Mesenteric fat pad (tissue), 1 donor: ENCODE measurements at regions not wholly inside any gene's neighbourhood (a gene's known extent, or its start where the extent isn't known, plus 50 kb on each side); places are given as distances from the start of the nearest gene placed in this dataset.

Experiments
- DNase-seq: peaks from one replicate; pipeline ENCODE4 v3.0.0-alpha.2; 2020; ENCODE audit warnings: low spot score
- donor health status: DM: yes; HTN: yes; CAD: no.

DNA sequence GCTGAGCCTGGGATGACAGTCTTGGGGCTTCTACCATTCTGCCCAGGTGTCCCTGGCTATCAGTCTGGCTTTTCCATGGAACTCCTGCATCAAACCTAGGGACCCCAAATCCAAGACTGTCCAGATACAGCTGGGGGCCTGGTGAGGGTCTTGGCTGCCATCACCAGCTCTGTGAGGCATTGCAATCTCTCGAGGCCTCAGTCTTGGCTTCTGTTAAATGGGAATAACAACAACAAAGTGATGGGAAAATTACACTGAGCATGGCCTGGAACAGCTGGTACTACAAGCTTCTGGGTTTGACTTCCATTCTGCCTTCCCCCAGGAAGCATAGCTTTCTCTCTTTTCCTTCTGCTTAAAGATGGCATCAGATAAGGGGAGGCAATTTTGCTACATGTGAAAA lies 50.0 kb upstream of the LCTL start:
- DNase-seq: no peak

DNA sequence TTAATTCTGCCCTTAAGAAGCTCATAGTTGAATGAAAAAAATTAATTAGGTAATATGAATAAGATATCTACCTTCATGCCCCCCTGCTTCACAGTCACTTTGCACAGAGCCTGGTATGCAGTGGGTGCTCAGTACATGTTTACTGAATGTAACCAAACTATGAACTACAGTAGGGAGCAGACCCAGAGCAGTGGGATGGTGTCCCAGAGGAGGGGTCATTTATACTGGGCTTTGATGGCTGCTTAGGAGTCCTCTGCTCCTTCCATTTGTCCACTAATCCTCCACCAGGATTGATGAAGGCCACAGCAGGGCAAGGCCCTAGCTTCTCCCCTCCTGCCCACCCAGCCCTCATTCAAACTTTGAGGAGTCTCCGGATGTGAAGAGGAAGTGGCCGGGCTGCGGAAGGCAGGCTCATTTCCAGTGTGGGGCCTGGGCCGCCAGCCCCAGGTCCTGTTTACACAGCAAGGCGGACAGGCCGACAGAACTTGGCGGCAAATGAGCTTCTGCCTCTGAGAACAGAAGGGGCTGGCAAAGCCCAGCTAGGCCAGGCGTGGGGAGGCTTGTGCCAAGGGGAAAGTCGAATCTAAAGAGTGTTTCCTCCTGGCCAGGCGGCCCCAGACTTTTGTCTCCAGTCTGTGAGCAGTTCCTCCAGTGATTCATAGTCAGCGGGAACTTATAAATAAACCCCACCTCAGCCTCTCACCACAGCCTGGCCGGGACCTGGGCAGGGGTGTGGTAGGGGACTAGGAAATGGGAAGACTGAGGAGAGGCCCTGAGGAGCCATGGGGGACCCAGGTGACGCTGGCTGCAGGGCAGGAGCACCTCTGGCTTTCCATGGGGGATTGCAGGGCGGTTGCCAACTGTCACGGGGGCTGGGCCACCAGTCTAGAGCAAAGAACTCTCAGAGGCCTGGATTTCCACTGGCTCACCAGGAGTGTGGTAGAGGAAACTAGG lies 51.6 kb upstream of the LCTL start:
- DNase-seq: peak; percentile 91

GRCh38 chr15:66619152-66619903 lies 53.5 kb upstream of the LCTL start:
- no peak for DNase-seq

DNA sequence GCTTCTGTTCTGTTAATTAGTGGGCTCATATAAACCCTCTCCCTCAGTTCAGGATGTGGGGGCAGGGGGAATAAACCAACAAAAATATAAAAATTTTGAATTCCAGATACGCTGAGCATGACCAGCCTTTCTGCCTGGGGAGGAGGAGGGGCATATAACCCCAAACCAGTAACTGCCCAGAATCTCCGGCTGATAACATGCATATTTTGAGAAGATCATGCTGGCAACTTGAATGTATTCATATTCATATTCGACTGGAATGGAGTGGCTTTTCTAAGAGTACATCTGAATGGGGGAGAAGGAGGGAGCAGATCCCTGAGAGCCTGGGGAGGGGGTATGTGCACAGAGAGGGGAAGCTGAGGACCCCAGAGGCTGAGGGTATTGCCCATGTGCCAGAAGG lies 54.5 kb upstream of the LCTL start:
- DNase-seq: no peak

DNA sequence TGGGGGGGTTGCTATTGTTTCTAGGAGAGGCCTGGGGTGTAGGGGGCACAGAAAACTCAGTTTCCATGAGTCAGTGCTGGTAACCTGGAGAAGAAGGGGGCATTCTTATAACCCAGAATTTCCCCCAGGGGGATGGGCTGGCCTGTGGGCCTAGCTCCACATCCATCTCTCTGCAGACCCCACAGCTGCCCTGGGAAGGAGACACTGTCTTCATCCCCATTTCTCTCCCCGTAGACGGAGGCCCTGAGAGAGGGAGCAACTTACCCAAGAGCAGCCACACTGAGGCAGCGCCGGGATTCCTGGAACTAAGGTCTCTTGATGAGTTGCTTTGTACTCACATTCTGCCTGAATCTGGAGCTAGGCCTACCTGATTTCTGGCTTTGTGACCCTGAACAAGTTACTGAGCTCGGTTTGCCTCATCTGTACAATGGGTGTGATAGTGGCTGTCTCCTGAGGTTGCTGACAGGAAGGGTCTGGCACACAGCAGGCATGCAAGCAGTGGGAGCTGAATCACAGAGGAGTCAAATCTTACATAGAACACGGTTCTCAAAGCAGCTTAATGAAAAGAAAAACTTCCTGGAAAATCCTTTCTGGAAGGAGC lies 55.0 kb upstream of the LCTL start:
- DNase-seq: no peak

DNA sequence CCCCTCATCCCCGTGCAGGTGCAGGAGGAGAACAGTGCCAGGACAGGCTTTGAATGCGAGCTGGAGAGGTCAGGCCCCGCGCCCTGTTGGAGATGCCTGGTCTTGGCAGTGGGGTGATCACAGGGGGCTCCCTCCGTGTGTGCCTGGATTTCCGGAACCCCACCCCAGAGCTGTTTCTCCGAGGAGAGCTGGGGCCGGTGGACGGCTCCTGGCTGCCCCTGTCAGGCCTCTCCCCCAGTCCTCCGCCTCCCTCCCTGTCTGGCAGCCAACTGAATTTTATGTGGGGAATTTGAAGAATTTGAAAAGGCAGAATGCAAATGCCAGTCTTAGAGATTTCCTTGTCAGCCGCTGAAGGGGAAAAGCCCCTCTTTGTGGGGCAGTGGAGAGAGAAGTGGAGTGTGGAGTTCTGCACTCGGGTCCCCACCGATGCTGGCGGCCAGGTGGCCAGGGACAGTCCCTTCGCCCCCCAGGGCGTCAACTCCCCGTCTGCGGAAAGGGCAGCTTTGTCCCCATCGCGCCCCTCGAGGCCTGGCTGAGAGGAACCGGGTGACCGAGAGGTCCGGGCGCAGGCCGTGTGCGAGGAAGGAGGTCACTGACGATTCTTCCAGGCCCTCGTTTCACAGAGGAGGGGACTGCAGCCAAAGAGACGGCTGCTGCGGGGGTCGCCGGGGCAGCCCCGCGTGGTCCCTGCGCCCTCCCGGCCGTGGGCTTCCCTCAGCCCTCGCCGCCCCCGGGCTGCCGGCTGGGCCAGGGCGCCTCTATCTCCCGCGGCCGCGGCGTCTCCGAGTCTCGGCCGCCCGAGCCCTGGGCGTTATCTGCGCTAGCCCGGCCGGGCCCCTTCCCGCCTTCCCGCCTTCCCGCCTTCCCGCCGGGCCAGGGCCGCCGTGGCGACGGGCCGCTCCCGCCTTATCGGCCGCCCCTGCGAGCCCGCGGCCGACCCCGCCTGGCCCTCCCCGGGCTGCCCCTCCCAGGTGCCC lies 56.0 kb upstream of the LCTL start:
- no peak for DNase-seq

- DNase-seq: no peak
These were observed 56.8 kb upstream of the LCTL start for GRCh38 chr15:66622591-66623022.

DNA sequence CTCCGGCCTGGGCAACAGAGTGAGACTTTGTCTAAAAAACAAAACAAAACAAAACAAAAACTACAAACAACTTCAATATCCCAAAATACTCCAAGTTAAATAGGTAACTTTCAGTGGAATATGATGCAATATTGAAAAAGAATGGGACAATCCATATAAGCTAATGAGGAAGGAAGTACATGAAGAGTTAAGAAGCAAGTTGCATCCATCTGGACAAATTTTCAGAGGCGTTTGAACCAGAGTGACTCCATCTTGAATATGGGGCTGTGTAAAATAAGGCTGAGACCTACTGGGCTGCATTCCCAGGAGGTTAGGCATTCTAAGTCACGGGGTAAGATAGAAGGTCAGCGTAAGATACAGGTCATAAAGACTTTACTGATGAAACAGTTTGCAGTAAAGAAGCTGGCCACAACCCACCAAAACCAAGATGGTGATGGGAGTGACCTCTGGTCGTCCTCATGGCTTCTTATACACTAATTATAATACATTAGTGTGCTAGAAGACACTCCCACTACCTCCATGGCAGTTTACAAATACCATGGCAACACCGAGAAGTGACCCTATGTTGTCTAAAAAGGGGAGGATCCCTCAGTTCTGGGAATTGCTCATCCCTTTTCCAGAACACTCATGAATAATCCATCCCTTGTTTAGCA lies 58.1 kb upstream of the LCTL start:
- no peak for DNase-seq

GRCh38 chr15:66625531-66625930 lies 59.7 kb upstream of the LCTL start:
- no peak for DNase-seq

GRCh38 chr15:66625974-66626373 lies 60.2 kb upstream of the LCTL start:
- no peak for DNase-seq

DNA sequence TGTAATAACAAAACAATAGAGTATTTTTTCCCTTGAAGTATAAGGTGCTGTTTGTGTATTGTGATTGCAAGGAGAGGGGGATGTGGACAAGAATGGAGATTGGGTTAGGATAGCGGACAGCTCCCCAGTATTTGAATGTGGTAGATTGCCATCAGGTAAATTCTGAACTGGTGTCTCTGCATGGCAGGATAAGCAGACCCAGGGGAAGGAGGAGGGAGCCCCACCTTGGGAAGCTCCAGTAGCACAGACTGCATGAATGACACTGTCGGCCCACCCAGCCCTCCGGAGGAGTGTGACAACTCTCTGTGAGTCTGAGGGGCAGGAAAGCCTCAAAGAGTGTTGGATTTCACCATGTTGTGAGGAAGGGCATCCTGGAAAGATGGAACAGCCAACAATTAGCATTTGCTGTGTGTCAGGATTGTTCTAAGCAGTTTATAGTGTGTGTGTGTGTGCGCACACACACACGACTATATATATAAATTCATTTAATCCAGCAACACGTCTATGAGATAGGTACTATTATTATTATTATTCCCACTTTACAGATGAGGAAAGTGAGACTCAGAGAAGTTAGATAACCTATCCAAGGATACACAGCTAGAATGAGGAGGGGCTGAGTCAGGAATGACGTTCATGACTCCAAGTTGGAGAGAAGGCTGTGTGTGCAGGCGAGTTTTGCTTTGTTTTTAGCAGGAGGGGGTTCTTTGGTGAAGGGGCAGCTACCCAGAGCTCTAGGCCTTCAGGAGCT lies 63.4 kb upstream of the LCTL start:
- no peak for DNase-seq

DNA sequence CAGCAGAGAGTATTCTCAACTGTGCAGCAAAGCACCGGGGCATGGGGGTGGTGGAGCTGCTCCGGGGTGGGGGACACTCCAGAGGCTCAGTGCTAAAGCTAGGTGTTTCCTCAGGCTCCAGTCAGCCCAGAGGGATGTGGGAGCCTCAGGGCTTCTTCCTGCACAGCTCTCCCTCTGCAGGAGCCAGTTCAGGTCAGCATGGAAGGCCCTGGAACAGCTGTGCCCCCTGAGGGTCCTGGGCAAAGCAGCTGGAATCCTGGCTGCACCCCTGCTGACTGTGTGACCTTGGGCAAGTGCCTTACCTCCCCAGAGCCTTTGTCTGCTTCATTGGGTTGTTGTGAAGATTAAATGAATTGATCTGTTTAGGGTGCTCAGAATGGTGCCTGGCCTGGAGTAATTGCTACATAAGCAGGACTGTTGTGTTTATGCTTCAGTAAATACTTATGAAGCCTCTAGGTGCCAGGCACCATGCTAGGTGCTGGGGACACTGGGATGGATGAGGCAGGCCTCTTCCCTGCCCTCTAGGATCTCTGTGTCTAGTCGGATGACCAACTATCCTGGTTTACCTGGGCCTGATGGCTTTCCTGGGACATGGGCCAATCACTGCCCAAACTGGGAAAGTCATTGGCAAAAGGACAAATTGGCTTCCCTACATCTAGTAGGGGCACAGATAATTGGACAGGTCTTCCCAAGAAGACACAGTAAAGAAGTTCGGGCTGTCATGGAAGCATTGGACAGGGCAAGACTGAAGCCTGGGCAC lies 64.2 kb upstream of the LCTL start:
- DNase-seq: no peak

DNA sequence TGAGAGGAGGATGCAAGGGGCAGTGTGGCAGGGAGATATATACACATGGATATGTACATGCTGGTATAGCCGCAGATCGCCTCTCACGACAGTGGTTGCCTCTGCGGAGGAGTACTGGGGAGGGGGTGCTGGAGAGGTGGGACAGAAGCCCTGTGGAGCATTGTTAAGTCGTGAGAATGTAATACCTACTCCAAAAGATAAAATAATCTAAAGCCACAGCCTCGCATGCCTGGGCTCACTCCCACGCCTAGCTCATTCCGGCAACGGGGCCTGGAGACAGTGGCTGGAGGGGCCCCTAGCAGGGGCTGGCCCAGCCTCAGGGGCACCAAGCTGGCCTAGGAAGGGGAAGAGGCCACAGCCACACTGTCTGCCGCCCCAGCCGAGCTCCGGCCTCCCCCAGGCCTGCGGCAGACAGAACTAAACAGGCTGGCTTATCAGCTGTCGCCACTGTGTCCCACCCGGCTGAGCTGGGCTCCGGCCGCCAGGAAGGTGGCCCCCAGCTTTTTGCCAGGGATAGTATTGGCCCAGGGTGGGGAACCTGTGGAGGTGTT lies 65.1 kb upstream of the LCTL start:
- DNase-seq: no peak

- DNase-seq: no peak
These were observed 65.9 kb upstream of the LCTL start for GRCh38 chr15:66631616-66632263.

DNA sequence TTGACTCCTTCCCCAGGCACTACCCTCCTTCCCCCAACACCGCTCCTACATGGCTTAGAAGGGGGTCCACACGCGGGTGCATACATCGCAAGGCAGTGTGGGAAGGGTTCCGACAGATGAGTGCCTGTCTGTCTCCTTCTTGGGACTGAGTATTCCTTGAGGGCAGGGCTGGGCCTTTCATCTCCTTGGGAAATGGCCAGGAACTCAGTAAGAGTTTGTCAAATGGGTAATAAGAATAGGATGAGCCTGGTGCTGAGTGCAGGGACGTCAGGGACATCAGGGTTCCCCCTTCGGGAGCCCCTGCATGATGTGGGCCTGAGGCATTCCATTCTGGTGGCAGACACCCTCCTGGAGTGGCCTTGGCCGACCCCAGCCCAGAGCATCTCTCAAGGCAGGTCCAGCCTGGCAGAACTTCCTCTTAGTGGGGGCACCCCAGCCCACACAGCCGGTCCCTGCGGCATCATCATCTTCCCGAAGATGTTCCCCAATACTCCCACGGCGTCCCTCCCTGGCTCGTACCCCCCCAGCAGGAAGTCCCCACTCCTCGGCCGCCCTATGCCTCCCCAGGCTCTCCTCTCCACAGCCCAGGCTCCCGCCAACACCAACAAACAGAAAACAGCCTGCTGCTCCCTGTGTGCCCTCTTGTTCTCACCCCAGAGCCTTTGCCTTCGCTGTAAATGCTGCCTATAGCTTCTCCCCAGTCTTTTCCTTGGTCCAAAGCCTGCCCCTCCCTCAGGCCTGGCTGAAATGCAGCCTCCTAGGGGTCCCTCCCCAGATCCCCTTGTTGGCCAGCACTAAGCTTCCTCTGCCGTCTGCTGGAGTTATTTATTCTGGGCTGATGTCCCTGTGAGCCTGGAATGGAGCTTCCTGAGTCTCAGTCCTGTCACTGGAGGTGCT lies 67.5 kb upstream of the LCTL start:
- DNase-seq: no peak

DNA sequence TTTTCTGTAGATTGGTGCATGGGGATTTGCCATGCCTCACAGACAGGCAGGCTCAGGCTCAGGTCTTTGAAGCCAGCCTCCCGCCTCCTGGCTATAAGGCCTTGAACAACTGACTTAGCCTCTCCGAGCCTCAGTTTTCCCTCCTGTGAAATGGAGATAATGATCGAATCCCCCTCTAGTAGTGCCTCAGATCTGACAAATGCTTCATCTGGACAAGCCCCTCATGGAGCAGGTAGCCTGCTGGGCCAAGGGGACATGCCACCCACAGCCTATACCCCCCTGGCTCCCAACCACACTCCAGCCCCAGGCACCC lies 68.1 kb upstream of the LCTL start:
- no peak for DNase-seq

GRCh38 chr15:66634540-66634939 lies 67.5 kb upstream of the SMAD6 start:
- DNase-seq: no peak
